HG03095 (cell line): ENCODE measurements at regions not wholly inside any gene's neighbourhood (a gene's known extent, or its start where the extent isn't known, plus 50 kb on each side); places are given as distances from the start of the nearest gene placed in this dataset.

Source experiments
- ATAC-seq: cut with Tn5 transposase; IDR thresholded peaks from one replicate; pipeline ENCODE4 v1.9.1; 2021; ENCODE audit warnings: moderate library complexity; ENCODE audit not compliant: unreplicated experiment

- no peak for ATAC-seq
These were observed 127.2 kb upstream of the SMIM21 start for GRCh38 chr18:75554644-75555185.

GRCh38 chr18:75554176-75554575 lies 126.7 kb upstream of the SMIM21 start:
- ATAC-seq = no peak

GRCh38 chr18:75553021-75553420 lies 125.5 kb upstream of the SMIM21 start:
- no peak for ATAC-seq

- ATAC-seq = no peak
These were observed 123.6 kb upstream of the SMIM21 start for GRCh38 chr18:75551071-75551470.

DNA sequence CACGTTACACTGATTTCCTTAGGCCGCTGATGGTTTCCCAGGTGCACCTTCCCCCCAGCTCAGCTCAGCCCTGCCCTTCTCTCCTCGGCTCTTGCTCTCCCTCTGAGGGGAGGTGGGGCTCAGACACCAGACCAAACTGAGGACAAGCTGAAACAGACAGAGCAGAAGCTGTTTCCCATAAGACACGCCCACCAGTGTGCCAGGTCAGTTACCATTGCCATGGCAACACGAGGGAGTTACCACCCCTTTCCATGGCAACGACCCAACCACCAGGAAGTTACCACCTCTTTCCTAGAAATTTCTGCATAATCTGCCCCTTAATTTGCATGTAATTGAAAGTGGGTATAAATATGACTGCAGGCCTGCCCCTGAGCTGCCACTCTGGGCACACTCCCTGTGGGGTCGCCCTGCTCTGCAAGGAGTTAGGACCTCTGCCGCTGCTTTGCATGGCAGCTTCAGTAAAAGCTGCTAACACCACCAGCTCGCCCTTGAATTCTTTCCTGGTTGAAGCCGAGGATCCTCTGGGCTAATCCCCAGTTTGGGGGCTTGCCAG lies 120.9 kb upstream of the SMIM21 start:
- no peak for ATAC-seq

DNA sequence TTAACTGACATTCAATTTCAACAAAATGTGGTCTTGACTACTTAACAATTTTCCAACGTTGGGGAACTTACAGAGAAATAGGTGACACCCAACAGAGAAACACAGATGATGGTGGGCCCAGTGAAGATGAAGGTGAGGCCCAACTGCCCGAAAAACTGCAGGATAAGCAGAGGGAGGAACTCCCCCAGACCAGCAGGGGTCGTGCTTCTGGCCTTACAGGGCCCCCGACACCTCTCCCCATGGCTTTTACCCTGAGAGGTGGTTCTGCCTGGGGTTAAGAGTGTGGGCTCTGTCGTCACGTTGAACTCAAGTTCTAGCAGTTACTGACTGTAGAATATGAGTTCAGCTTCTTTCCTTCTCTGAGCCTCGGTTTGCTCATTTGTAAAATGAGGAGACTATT lies 119.5 kb upstream of the SMIM21 start:
- no peak for ATAC-seq

GRCh38 chr18:75545189-75545588 lies 117.7 kb upstream of the SMIM21 start:
- ATAC-seq = no peak

DNA sequence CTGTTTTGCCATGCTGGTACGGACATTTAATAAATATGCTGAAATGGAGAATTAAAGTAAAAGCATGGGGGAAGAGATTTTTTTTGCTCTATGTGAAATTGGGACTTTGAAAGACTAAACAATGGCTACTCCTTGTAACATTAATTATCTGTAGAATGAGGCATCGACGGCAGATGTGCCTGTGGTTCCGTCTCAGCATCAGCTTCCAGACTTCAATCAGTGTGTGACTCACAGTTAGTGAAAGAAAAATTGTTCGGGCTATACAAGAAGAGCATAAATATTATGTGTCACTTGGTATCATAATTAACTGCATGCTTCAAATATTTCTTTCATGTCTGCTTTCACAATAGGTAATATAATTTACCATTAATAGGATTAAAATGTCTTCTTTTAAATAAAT lies 117.0 kb upstream of the SMIM21 start:
- ATAC-seq = no peak

DNA sequence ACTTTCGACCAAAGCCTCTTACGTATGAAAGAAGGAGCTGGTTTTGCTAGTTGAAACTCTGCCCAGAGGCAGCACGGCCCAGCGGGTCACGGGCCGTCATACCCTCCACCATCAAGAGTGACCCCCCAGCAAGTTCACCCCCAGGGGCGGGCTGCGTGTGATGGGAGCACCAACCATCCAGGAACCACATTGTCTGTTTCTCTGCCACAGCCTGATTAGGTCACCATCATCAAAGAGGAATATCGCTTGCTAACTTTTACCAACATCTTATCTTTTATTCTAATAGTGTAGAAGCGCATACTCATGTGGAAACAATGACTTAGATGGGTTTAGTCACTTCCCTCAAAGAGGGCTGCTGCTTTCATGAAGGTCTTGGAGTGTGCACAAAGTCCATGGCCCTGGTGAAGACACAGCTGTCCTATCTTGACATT lies 116.6 kb upstream of the SMIM21 start:
- no peak for ATAC-seq

DNA sequence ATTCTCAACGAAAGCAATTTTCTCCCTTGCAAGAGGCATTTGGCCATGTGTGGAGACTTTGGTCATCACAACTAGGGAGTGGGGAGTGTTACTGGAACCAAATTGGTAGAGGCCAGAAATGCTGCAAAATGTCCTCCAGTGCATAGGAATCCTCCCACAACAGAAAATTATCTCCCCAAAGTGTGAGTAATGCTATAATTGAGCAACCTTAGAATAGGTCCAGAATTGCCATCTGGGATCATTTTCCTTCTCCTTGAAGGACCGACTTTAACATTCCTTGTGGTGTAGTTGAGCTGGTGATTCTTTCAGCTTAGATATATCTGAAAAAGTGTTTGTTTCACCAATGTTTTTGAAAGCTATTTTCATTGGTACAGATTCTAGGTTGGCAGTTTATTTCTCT lies 111.2 kb upstream of the SMIM21 start:
- no peak for ATAC-seq

DNA sequence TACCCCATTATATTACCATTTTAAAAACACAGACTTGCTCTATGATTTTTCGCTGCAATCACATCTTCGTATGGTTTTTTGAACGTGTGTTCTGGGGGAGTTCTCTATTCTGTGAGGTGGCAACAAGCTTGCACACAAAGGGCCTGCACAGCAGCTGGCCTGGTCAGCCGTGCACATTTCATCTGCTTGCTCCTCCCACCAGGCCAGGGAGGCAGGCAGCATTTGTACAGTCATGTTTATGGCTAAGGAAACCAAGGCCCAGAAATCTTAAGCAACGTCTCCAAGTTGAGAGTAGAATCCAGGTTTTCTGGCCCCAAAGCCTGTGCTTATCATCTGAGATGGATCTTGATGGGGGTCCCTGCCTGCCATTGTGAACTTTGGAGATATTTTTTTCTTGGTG lies 106.4 kb upstream of the SMIM21 start:
- no peak for ATAC-seq

DNA sequence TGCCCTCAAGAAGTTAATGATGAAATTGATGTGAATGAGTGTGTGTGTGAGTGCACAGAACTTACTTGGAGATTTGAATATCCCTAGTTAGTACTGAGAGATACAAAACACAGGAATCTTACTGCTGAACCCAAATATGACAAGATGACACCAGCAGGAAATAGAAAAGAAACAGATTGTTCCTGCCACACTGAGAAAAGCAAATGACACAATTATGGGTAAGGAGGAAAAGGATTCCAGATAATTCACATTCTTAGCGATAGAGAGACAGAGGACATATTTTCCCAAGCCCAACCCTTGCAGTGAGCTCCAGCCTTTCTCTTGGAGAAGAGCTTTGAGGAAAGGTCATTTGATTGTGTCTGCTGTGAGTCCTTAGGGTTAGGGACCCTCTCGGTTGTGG lies 105.7 kb upstream of the SMIM21 start:
- no peak for ATAC-seq

DNA sequence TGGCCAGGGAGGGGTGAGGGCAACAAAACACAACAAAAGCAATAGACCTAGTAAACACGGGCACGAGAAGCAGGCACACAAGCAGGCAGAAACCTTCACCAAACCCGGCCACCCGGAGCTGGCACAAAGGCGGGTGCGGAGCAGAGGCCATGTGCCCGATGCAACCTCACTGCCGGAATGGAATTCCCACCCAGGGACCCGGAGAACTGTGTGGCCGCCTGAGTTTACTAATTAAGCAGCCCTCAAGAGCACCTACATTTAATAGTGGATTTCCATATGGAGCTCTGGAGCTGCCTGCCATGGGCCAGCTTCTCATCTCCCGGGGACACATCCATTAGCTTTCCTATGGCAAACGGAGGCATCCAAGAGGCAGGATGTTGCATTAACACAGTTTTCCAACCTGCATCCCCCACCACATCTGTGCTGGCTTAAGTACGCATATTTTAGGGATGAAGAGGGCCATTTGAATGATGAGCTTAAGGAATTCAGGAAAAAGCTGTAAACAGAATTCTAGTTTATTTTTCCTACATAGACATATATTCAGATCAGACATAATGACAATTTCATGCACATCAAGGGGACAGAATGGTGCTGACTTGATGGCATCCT lies 104.5 kb upstream of the SMIM21 start:
- ATAC-seq = no peak

DNA sequence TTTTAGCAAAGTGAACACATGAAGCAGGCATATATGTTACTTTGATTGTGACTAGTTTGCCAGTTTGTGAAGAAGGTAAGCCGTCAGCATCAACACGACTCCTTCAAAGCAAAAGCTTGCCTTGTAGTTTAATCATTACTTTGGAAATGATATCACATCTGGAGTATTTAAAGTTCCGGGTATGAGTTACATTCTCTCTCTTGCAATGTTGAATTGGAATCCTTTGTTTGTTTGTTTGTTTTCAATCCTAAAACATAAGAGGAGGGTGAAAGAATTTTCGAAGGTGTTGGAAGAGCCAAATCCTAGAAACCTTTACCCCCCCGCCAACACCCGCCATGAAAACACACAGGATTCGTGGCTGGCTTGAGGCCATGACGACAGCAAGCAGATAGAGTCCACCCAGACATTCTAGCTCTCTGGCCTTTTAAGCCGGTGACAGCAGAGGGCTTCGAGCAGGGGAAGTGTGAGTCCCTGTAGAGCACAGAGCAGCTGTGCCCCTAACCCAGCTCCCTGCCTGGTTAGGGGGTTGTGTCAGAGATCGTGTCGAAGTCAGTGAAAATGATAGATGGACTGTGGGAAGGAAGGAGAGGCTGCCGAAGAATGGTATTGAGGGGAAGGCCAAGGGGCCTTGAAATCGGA lies 103.8 kb upstream of the SMIM21 start:
- no peak for ATAC-seq

- no peak for ATAC-seq
These were observed 103.2 kb upstream of the SMIM21 start for GRCh38 chr18:75530566-75531211.

GRCh38 chr18:75530118-75530517 lies 102.6 kb upstream of the SMIM21 start:
- no peak for ATAC-seq

GRCh38 chr18:75529394-75529793 lies 101.9 kb upstream of the SMIM21 start:
- ATAC-seq = no peak

DNA sequence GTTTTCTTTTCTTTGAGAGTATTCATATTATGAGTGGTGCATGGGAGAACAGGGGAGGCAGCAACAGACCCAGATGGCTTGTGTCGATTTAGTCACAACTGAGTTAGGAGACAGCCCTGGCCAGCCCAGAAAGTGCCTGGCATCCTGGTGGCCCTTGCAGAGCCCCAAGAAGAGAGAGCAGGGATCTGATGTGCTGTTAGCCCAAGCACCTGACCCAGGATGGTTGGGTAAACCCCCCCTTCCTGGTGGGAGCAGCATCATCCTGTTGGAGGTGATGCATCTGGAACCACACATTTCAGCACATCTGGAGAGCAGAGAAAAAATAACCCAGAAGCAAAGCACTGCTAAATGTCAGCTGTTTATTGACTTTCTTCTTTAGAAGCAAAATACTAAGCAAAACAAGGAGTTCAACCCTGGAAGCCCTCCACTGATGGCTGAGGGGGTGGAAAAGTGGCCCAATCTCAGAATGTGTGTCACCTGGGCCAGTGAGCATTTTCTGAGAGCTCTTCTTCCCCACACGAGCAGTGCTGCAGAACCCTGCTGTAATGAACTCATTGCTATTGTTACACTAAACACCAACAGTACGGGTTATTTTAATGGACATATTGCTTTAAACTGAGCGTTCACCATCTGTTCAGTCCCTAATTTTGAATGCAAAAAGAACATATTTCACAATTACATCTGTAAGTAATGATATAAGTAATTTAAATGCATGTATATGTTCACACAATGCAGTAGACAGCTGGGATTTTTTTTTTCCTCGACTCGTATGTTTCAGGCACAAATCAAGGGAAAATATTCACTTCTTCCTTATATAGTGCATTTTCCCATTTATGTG lies 100.6 kb upstream of the SMIM21 start:
- ATAC-seq = no peak

DNA sequence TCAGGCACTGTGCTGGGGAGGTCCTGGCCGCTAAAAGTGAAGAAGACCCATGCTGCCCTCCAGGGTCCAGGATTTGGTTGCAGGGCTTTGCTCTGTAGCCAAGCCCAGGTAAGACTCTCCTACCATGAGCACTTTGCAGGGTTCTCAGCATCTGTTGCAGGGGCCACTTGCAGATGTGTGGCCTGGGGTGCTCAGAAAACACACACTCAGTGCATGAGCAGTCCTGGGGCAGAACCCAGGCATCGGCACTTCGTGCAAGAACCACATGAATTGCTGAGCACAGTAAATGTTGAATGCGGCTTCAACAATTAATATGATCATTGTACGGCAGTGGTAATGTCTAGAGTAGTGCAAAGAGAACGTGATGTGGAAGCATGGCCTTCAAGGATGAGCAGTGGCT lies 98.5 kb upstream of the SMIM21 start:
- ATAC-seq = no peak

DNA sequence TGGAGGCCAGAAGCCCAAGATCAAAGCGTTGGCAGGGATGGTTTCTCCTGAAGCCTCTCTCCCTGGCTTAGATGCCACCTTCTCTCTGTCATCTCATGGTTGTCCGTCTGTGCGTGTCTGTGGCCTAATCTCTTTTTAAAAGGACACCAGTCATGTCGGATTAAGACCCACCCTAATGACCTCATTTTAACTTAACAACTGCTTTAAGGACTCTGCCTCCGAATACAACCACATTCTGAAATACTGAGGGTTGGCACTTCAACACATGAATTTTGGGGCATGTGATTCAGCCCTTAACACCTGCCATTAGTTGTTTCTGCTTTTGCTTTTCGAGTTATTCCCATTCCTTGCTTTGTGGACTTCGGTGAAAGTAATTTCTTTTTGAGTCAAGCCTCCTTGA lies 97.8 kb upstream of the SMIM21 start:
- no peak for ATAC-seq

DNA sequence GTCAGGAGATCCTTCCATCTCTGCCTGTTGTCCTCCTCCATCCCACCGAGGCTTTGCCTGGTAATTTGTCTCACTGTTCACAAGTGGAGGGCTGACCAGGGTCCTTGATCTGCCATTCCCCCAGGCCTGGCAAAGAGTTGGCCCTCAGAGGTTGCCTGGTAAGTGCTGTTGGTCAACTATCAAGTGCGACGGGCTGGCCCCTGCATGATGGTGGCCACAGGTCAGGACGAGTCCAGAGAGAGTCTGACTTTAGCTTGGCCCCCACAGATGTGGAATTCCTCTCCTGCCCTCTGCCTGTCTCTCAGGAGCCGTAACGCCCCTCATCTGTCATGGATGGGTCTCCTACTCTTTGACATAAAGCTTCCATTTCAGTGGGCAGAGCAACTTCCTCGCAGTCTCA lies 97.3 kb upstream of the SMIM21 start:
- no peak for ATAC-seq
